LNCAP (cell line): ENCODE measurements at regions not wholly inside any gene's neighbourhood (a gene's known extent, or its start where the extent isn't known, plus 50 kb on each side); places are given as distances from the start of the nearest gene placed in this dataset.

Source experiments
- TF ChIP-seq, protein P1 (sequence below): fragments of 450-650 bp; IDR thresholded peaks from 2 replicates; pipeline ENCODE4 v1.5.1; 2017; ENCODE audit warnings: mild to moderate bottlenecking

DNA sequence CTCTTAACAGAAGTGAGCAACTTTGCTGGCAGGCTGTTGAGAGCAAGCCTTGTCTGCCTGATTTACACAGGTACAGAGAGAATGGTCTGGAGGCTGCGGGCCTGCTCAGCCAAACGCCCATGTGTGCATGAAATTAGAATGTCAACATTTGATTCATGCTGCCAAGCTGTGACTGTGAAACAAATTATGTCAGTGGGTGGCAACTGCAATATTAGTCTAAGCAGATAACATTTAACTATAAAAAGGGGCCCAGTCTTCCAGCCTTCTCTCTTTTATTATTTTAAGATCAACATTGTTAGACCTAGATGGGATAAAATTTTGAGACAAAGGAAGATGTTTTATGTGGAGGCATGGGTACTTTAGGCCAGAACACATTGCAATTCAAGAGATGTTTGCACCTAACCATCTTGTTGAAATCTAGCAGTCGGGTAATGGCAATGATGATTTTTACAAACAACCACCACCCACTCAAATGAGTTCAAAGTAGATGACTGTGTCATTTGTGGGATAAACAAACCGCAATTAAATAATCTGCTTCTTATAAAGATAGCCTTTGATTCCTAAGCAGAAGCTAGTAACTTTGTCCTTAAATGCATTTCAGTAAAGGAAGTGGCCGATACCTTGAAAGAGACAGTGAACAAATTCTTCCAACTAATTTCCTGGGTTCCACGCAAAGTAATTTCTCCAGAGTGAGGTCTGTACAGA lies 70.2 kb downstream of the FOXB1 start:
- TF ChIP-seq, protein P1, sequence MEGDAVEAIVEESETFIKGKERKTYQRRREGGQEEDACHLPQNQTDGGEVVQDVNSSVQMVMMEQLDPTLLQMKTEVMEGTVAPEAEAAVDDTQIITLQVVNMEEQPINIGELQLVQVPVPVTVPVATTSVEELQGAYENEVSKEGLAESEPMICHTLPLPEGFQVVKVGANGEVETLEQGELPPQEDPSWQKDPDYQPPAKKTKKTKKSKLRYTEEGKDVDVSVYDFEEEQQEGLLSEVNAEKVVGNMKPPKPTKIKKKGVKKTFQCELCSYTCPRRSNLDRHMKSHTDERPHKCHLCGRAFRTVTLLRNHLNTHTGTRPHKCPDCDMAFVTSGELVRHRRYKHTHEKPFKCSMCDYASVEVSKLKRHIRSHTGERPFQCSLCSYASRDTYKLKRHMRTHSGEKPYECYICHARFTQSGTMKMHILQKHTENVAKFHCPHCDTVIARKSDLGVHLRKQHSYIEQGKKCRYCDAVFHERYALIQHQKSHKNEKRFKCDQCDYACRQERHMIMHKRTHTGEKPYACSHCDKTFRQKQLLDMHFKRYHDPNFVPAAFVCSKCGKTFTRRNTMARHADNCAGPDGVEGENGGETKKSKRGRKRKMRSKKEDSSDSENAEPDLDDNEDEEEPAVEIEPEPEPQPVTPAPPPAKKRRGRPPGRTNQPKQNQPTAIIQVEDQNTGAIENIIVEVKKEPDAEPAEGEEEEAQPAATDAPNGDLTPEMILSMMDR = no peak

DNA sequence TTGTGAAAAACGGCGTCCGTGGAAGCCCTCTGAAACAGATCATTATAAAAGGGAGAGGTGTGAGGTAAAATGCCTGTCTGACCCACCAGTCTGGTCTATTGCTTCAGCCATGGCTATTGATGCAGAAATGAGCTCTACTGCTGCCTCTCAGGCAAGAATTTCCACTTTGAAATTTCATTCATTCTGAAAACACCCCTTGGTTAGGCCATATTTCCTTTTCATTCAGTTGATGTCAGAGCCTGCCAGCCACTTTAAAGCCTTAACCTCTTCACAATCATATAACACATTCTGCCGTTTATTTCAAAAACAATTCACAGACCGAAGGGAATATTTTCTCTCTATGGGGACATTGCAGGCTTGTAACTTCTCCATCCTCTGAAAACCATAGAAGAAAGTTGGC lies 71.9 kb downstream of the FOXB1 start:
- TF ChIP-seq, protein P1 = no peak

DNA sequence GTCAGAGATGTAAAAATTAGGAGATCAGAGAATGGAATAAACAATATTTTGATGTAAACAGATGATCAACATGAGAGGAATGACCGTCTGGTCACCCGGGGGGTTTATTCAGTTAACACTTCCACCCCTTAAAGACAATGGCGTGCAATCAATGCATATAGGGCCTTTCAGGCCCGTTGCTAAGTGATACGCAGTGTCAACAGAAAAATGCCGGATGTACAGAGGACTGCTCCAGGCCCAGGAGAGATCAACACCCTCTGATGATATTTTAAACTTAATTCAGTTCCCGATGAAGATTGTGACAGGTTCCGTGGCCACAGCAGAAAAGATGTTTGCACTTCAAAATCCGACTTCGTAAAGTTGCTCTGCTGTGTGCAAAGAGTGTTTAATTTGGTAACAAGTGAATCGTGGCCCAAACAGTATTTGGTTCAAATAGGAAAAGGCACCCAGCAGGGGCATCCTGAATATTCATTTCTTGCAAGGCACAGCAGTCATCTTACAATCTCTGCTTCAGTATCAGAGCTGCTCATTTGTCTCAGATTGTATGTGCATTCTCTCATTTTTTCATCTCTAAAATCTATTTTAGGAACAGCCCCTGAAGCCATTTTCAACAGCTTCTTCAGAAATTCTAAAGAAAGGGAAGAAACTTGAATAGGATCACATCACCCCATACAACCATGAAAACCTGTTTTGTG lies 72.6 kb downstream of the FOXB1 start:
- TF ChIP-seq, protein P1 = no peak

DNA sequence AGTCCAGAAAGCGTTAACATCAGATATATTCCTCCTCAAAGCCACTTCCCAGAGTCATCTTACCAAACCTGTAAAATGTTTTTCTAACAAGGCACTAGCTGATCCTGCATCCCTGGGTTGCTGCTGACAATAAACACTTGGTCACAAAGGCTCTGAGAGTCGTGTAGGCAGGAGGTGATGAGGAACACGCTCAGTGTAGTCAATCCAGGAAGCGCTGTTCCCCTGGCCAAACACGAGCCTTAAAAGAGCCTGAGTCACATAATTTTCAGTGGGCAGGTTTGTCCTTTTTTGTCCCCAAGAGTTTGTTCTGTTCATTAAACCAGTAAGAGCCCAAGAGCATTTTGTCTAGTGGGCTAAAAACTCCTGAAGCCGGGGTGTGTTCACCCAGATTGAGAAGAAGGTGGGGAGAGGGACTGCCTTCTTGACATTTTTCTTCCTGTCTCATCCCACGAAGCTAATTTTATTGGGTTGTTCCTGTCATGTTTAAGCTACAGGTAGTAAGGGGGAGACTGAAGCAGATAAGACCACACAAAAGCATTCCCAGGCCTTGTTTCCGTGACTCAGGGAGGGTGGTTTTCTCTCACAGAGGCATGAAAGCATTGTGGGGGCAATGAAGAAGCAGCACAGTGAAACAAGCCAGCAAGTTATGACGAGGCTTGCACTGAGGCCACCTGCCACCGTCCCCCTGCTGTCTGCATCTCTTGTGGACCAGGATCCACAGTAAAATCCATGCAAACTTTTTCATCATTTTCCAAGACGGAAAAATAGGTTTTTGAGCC lies 73.7 kb downstream of the FOXB1 start:
- TF ChIP-seq, protein P1 = no peak

DNA sequence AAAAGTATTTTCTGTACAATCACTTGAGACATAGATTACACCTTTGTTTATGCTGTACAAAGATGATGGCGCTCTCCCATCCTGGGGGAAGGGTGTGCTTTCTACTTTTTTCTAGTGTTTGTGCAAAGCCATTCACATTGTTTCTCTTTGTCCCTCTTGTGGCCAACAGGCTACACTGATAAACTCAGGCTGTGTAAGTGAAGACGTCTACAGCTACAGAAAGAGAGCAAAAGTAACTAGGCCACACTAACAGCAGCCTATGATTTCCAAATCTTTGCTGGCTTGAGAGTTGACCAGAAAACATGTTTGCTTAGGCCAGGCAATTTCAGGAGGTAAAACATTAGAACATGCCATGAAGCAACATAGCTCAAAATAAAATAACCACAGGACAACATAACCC lies 75.1 kb downstream of the FOXB1 start:
- TF ChIP-seq, protein P1 = peak; percentile 49

DNA sequence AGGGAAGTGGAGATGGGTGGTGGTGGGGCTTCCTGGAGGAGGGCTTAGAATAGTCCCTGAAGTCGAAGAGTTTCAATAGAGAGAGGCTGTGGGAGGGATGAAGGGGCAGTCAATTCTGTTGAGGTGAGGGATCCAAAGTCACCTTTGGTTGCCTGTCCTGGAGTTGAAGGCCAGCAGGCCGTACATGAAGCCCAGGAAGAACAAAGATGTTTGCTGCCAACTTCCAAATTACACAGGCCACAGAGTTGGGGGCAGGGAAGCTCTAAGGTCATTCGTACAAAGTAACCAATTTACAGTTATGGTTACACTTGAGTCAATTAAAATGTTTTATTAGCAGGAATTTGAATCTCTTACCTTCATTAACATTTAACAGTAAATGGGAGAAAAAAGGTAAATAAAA lies 77.9 kb downstream of the FOXB1 start:
- TF ChIP-seq, protein P1 = no peak

DNA sequence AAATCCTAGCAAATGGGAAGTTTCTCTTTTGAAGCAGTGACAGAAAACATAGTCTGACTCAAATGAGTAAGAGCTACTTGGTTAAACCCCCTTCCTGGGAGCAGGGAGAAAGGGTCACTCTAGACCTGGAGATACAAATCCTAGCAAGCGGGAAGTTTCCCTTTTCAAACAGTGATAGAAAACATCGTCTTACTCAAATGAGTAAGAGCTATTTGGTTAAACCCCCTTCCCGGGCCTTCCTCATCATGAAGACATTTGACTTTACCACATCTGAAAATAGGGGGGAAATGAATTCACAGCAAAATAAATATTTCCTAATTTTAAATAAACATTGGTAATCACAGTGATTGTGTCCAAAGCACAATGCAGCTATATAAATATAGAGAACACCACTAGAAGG lies 79.2 kb downstream of the FOXB1 start:
- TF ChIP-seq, protein P1 = no peak
